PC-3 (cell line): ENCODE measurements at regions not wholly inside any gene's neighbourhood (a gene's known extent, or its start where the extent isn't known, plus 50 kb on each side); places are given as distances from the start of the nearest gene placed in this dataset.

Source experiments
- ATAC-seq: fragments of 200-7000 bp; cut with Tn5 transposase; 2 replicates; pipeline ENCODE4 v1.9.1; 2020; ENCODE audit warnings: mild to moderate bottlenecking, moderate library complexity
- BruUV-seq: library from RNA; stranded (reverse); fragments of 400-500 nt; replicated peaks from 2 replicates; lab custom pipeline; 2021; lab: Mats Ljungman, UMichigan
- CTCF ChIA-PET: fragments of 300-600 bp; sonication (Branson Sonifier 250); formaldehyde crosslinking; loops from one replicate; lab custom pipeline; 2022; ENCODE audit warnings: antibody characterized with exemption; lab: Charles Lee
- POLR2A ChIA-PET: fragments of 300-600 bp; sonication (Branson Sonifier 250); formaldehyde crosslinking; loops from one replicate; lab custom pipeline; 2022; ENCODE audit warnings: antibody characterized with exemption; ENCODE audit not compliant: unreplicated experiment; lab: Charles Lee
- DNase-seq: peaks from one replicate; pipeline ENCODE4 v3.0.0-alpha.2; 2015
- H2AFZ ChIP-seq: fragments of 300-600 bp; sonication (generic); 2 replicates; pipeline ENCODE4 v1.6.0; 2016; ENCODE audit warnings: antibody characterized with exemption, low read length
- H3F3A ChIP-seq: fragments of 300-600 bp; sonication (generic); one replicate; pipeline ENCODE4 v1.6.0; 2017; ENCODE audit warnings: antibody characterized with exemption, low read length, control low read depth, mild to moderate bottlenecking; ENCODE audit not compliant: unreplicated experiment
- H3K27ac ChIP-seq: fragments of 300-600 bp; sonication (generic); 2 replicates; pipeline ENCODE4 v1.5.1; 2016; ENCODE audit warnings: mild to moderate bottlenecking, low read length
- H3K27me3 ChIP-seq: fragments of 300-600 bp; sonication (generic); 2 replicates; pipeline ENCODE4 v1.6.1; 2016; ENCODE audit warnings: low read length, mixed read lengths
- H3K36me3 ChIP-seq: fragments of 300-600 bp; sonication (generic); 2 replicates; pipeline ENCODE4 v1.6.1; 2016; ENCODE audit warnings: low read depth, mixed run types, low read length, mixed read lengths
- H3K4me1 ChIP-seq: fragments of 300-600 bp; sonication (generic); 2 replicates; pipeline ENCODE4 v1.5.1; 2016; ENCODE audit warnings: low read length; ENCODE audit not compliant: insufficient read depth
- H3K4me2 ChIP-seq: fragments of 300-600 bp; sonication (generic); 2 replicates; pipeline ENCODE4 v1.6.0; 2016; ENCODE audit warnings: low read length
- H3K4me3 ChIP-seq: fragments of 300-600 bp; sonication (generic); 2 replicates; pipeline ENCODE4 v1.5.1; 2016; ENCODE audit warnings: mild to moderate bottlenecking, low read length, mixed read lengths
- H3K79me2 ChIP-seq: fragments of 300-600 bp; sonication (generic); 2 replicates; pipeline ENCODE4 v1.6.1; 2017; ENCODE audit warnings: low read length, mixed read lengths
- H3K9ac ChIP-seq: fragments of 300-600 bp; sonication (generic); 2 replicates; pipeline ENCODE4 v1.6.0; 2016; ENCODE audit warnings: mild to moderate bottlenecking, low read length
- H3K9me2 ChIP-seq: fragments of 300-600 bp; sonication (generic); replicated peaks from 2 replicates; pipeline ENCODE4 v1.6.1; 2016; ENCODE audit warnings: mixed run types, low read length, mixed read lengths
- H3K9me3 ChIP-seq: fragments of 300-600 bp; sonication (generic); 2 replicates; pipeline ENCODE4 v1.6.1; 2016; ENCODE audit warnings: low read length, mixed read lengths
- H4K20me1 ChIP-seq: fragments of 300-600 bp; sonication (generic); 2 replicates; pipeline ENCODE4 v1.6.1; 2016; ENCODE audit warnings: low read length, mixed read lengths
- EZH2 ChIP-seq: fragments of 300-600 bp; sonication (generic); IDR thresholded peaks from one replicate; pipeline ENCODE4 v1.6.1; 2017; ENCODE audit warnings: antibody characterized with exemption, mild to moderate bottlenecking, low read length; ENCODE audit not compliant: unreplicated experiment
- EZH2phosphoT487 ChIP-seq: fragments of 300-600 bp; sonication (generic); IDR thresholded peaks from 2 replicates; pipeline ENCODE4 v1.6.1; 2018; ENCODE audit warnings: mild to moderate bottlenecking, antibody characterized with exemption, low read length, borderline replicate concordance
- intact Hi-C: fragments of 100-400 bp; cut with micrococcal nuclease; formaldehyde crosslinking; loops from 2 replicates; pipeline ENCODE4 v1.9.0; 2023
- TF ChIP-seq, protein P1 (sequence below): fragments of 300-600 bp; sonication (generic); conservative IDR thresholded peaks from 2 replicates; pipeline ENCODE4 v1.5.1; 2017; ENCODE audit warnings: antibody characterized with exemption, low read depth, mild to moderate bottlenecking, low read length

DNA sequence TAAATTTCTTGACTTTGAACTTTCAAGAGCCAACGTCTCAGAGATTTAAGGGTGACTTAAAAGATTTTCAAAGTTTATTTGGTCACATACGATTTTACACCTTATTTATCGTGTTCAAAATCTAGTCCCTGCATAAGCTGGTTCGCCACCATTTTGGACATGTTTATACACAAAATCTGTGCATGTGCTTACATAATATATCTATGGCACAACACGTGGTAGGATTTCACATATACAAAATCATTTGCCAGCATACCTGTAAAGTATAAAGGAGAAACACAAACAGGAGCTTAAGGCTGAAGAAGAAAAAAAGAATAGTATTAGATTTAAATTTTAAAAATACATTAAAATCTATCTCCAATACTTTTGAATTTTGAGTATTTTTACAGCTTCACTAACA, 190.0 kb upstream of the KYNU start:
- Histone ChIP-seq H3K36me3 (no peaks in the 10 kb centered on the region), H3K27me3 (no peaks in the 10 kb centered on the region), H3K4me1 (no peaks in the 10 kb centered on the region), H2AFZ (no peak overlapping the region), H3K9me2 (no peaks in the 10 kb centered on the region), H4K20me1 (no peaks in the 10 kb centered on the region), H3K27ac (no peak overlapping the region), H3K9me3 (no peaks in the 10 kb centered on the region), H3K4me3 (no peak overlapping the region), H3K79me2 (no peaks in the 10 kb centered on the region), H3K4me2 (no peak overlapping the region), H3F3A (no peaks in the 10 kb centered on the region), H3K9ac (no peak overlapping the region)
- ChIA-PET POLR2A (no interaction called here), CTCF (no interaction called here)
- BruUV-seq, result no TSS peak
- no peak for ATAC-seq
- intact Hi-C loops, result no loop called here
- DNase-seq, result no peak
- TF ChIP-seq EZH2phosphoT487 (no peak), EZH2 (no peak)
- TF ChIP-seq, protein P1, sequence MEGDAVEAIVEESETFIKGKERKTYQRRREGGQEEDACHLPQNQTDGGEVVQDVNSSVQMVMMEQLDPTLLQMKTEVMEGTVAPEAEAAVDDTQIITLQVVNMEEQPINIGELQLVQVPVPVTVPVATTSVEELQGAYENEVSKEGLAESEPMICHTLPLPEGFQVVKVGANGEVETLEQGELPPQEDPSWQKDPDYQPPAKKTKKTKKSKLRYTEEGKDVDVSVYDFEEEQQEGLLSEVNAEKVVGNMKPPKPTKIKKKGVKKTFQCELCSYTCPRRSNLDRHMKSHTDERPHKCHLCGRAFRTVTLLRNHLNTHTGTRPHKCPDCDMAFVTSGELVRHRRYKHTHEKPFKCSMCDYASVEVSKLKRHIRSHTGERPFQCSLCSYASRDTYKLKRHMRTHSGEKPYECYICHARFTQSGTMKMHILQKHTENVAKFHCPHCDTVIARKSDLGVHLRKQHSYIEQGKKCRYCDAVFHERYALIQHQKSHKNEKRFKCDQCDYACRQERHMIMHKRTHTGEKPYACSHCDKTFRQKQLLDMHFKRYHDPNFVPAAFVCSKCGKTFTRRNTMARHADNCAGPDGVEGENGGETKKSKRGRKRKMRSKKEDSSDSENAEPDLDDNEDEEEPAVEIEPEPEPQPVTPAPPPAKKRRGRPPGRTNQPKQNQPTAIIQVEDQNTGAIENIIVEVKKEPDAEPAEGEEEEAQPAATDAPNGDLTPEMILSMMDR, result no peak

DNA sequence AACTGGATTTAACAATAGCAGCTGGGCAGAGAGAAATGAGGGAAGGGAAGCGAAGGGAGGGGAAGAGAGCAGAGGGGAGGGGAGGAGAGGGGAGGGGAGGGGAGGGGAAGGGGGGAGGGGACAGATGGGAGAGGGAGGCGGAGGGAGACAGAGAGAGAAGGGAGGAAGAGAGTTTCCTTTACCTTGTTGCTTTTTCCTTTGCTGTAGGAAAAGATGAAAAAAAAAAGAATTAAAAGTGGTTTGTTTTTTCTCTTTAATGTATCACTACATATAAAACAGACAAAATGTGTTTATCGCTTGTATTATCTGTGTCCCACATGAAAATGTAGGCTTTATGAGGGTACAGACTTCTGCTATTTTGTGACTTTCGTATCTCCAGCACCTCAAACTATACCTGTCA, 190.4 kb upstream of the KYNU start:
- no peak overlapping the region for H2AFZ ChIP-seq
- intact Hi-C loops, result no loop called here
- no peak overlapping the region for H3K4me2 ChIP-seq
- POLR2A ChIA-PET, result no interaction called here
- no peak overlapping the region for H3K4me3 ChIP-seq
- CTCF ChIA-PET, result no interaction called here
- H3K27me3 ChIP-seq, result no peaks in the 10 kb centered on the region
- H3K27ac ChIP-seq, result no peak overlapping the region
- no peaks in the 10 kb centered on the region for H3K36me3 ChIP-seq
- BruUV-seq, result no TSS peak
- no peak overlapping the region for H3K9ac ChIP-seq
- DNase-seq (no peak), ATAC-seq (no peak)
- H3K4me1 ChIP-seq, result no peaks in the 10 kb centered on the region
- H3K79me2 ChIP-seq, result no peaks in the 10 kb centered on the region
- H3K9me2 ChIP-seq, result no peaks in the 10 kb centered on the region
- no peaks in the 10 kb centered on the region for H3F3A ChIP-seq
- no peaks in the 10 kb centered on the region for H4K20me1 ChIP-seq
- TF ChIP-seq EZH2phosphoT487, result no peak
- TF ChIP-seq, protein P1, result no peak
- TF ChIP-seq EZH2, result no peak
- no peaks in the 10 kb centered on the region for H3K9me3 ChIP-seq

DNA sequence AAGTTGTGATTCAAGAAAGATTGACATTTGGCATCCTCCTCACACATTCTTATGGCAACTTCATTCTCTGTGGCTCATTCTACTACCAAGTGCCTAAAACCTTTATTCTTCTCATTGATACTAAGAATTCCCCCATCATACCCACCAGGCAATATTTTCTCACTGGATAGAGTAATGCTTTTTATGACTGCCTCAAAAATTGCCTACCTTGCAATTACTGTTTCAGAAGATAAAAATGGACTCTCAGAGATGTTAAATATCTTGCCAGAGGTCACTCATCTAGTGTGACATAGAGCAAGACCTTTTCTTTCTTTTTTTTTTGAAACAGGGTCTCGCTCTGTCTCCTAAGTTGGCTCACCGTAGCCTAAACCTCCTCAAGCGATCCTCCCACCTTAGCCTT, 192.8 kb upstream of the KYNU start:
- no peaks in the 10 kb centered on the region for H3K36me3 ChIP-seq
- H4K20me1 ChIP-seq, result no peaks in the 10 kb centered on the region
- no TSS peak for BruUV-seq
- H3K9ac ChIP-seq, result no peak overlapping the region
- no peaks in the 10 kb centered on the region for H3K4me1 ChIP-seq
- no peaks in the 10 kb centered on the region for H3K27me3 ChIP-seq
- CTCF ChIA-PET, result no interaction called here
- ATAC-seq (no peak), DNase-seq (no peak)
- intact Hi-C loops, result no loop called here
- no peak overlapping the region for H3K27ac ChIP-seq
- no peaks in the 10 kb centered on the region for H3K9me2 ChIP-seq
- TF ChIP-seq, protein P1, result no peak
- TF ChIP-seq EZH2phosphoT487, result no peak
- TF ChIP-seq EZH2, result no peak
- H2AFZ ChIP-seq, result no peak overlapping the region
- H3K4me2 ChIP-seq, result no peak overlapping the region
- no peaks in the 10 kb centered on the region for H3K79me2 ChIP-seq
- no peak overlapping the region for H3K4me3 ChIP-seq
- POLR2A ChIA-PET, result no interaction called here
- H3F3A ChIP-seq, result no peaks in the 10 kb centered on the region
- no peaks in the 10 kb centered on the region for H3K9me3 ChIP-seq
